ENCODE measurements at regions not wholly inside any gene's neighbourhood (a gene's known extent, or its start where the extent isn't known, plus 50 kb on each side); places are given as distances from the start of the nearest gene placed in this dataset.
"Not testable (repeated sequence)": the region's sequence is repeated elsewhere in the genome, so short reads cannot be mapped to it uniquely, and the experiment has no call there.

- DNase-seq = no peak
Observed at GRCh38 chr9:28378231-28378630, 805.0 kb upstream of the C9orf72 start.

GRCh38 chr9:28379082-28379481 lies 805.8 kb upstream of the C9orf72 start:
- DNase-seq = no peak

GRCh38 chr9:28389411-28389810 lies 816.1 kb upstream of the C9orf72 start:
- DNase-seq = no peak

- DNase-seq = no peak
Observed at GRCh38 chr9:28394774-28395173, 821.5 kb upstream of the C9orf72 start.

DNA sequence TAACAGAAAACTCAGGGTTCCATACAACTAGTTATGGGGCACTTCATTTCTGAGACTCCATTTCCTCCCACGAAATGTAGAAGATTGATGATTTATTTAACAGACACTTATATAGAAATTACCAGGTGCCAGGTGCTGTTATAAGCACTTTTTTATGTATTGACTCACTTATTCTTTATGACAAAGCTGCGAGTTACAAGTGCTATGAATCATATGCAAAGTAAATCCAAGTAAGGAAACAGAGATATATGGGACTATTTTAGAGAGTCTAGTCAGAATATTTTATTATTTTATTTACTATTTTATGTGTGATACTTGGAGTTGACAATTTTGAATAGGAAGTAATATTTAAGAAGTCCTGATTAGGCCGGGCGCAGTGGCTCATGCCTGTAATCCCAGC lies 822.8 kb upstream of the C9orf72 start:
- no peak for DNase-seq

DNA sequence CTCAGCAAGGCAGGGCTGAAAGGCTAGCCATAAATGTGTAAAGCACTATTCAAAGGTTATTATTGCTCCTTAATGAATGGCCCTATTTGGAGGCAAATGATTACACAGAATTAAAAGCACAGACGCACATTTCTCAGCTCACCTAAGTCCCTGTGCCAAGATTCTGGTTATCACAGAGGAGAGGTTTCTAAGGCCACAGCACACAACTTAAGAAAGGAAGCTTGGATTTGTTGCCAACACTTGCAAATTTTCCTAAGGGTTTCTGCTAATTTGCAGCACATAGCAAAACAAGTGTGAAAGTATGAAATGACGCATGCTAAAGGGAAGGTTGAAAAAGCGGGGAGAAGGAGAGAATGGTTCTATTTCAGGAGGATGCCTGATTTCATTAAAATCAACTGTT lies 834.1 kb upstream of the C9orf72 start:
- DNase-seq = no peak

- no peak for DNase-seq
Observed at GRCh38 chr9:28409919-28410318, 836.6 kb upstream of the C9orf72 start.

- DNase-seq = no peak
Observed at GRCh38 chr9:28410411-28410810, 837.1 kb upstream of the C9orf72 start.

DNA sequence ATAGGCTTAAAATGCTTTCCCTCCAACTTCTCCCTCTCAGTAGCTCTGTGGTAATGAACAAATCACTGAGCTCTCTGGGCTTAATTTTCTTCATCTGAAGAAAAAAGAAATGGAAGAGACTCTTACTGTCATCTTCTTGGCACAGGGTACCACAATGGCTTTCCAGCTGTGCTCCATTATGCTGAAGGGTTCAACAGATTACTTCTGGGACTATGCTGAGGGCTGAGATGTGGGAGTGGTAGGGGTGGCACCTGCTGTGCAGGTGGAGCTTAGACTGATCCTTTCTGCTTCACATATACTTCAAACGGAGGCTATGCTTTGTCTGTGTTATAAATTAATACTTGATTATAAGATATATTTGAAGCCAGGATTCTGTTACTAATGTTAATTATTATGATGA lies 840.2 kb upstream of the C9orf72 start:
- no peak for DNase-seq

DNA sequence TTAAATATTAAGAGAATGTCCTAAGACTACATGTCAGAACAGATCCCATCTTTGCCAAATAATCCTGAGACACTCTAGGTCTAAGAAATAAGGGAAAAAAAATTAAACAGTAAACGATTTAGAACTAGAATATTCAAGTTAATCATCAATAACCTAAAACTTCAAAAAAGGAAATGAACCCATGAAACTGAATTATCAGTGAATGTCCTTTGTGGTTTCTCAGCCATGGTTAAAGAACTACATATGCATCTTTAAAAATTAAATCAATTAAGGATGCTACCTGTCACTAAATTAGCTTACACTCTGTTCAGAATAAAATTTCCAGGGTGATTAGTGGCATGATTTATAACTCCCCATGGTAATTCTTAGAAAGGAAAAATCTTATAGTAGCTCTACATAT lies 850.0 kb upstream of the C9orf72 start:
- DNase-seq = no peak

DNA sequence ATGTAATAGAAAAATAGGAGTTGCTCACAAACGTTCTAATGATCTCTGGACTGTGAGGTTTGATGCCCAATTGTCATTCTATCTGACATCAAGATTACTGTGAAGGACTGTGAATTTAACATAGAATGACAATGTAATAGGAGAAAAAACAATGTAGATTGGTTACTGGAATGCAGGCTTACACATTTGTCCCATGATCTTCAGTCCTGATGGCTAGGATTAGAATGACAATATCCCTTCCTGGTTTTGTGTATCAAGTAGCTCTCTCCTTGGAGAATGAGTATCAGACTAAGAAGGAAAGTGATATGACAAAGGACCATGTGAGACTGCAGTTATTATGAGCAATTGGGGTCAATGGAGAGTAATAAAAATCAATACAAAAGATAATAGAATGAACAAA lies 862.2 kb upstream of the C9orf72 start:
- DNase-seq = no peak

DNA sequence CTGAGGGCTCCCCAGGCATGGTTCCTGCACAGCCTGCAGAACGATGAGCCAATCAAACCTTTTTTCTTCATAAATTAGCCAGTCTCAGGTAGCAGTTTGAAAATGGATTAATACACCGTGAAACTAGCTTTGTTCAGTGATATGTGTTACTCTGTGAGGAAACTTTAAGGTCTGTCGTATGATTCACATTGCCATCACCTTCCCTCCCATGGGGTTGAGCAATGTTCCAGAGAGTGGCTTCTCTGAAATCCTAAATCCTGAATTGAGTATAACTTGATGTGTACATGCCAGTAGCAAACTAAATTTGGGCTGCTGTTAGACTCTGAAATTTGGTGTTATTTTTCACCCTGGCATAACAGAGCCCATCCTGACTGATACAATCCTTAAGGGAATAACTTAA lies 866.4 kb upstream of the C9orf72 start:
- DNase-seq = no peak

DNA sequence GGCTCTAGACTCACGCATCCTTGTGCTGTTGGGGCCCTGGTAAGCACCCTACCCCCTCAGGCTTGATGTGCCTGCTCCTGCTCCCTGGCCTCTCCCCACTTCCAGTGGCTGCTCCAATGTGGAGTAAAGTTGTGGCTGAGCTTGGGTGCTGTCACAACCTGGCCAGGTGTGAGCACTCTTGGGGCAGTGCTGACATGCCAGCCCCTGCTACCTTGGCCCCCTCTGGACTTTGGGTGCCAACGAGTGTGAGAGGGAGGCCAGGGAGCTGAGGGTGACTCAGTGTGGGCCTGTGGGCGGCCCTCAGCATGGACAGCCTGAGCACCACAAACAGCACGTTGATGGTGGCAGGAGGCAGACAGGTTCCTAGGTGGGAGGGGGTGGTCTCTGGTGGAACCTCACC lies 870.2 kb upstream of the C9orf72 start:
- DNase-seq = no peak

DNA sequence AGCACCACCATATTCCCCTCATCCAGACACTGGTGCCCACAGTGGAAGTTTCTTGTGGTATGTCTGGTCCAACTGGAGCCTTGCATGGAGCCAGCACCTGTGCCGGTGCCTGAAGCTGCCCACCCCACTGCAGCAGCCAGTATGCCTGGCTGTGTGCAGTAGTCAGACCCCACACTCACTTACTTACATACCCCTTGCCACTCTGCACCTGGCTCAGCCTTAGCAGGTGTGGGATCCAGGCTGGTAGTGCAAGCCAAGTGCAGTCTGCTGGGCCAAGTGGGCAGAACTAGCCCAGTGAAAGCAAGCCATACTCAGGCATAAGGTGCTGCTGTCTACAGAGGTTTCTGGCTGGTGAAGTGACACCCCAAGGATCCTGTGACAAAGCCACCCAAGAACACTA lies 871.4 kb upstream of the C9orf72 start:
- DNase-seq = no peak

DNA sequence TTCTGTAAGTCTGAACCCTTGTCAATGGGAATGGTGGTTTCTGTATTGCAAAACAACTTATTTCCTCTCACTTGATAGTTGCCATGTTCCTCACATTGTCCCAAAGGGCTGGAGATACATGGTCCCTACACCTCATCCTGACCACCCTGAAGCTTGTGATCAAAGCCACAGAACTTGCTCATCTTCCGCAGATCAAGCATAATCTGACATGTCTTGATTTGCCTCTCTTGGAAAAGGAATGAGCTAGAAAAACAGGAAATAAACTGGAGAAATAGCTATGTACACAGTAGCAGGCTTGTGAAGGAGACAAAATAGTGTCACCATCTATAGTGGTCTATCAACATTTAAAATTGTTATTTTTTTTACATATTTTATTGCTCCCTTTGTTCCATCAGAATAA lies 871.9 kb upstream of the C9orf72 start:
- no peak for DNase-seq

- DNase-seq = no peak
Observed at GRCh38 chr9:28453918-28454317, 880.6 kb upstream of the C9orf72 start.

- DNase-seq = no peak
Observed at GRCh38 chr9:28456861-28457260, 883.6 kb upstream of the C9orf72 start.

- no peak for DNase-seq
Observed at GRCh38 chr9:28464481-28465216, 891.4 kb upstream of the C9orf72 start.

DNA sequence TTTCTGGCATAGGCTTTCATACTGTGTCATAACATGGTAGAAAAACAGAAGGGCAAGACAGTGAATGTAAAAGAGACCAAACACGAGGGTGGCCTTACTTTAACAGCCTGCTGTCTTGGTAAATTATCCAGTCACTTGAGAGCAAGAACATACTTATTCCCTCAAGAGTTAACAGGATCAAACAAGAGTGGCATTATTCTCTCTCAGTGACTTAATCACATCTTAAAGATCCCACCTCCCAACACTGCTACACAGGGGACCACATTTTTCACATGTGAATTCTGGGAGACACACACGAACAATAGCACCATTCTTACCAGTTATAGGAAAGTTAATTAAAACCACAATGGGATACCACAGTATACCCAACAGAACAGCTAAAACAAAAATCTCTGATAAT lies 898.0 kb upstream of the C9orf72 start:
- DNase-seq = no peak

GRCh38 chr9:28487561-28487960 lies 914.3 kb upstream of the C9orf72 start:
- no peak for DNase-seq

- DNase-seq = no peak
Observed at GRCh38 chr9:28491121-28491520, 917.8 kb upstream of the C9orf72 start.

DNA sequence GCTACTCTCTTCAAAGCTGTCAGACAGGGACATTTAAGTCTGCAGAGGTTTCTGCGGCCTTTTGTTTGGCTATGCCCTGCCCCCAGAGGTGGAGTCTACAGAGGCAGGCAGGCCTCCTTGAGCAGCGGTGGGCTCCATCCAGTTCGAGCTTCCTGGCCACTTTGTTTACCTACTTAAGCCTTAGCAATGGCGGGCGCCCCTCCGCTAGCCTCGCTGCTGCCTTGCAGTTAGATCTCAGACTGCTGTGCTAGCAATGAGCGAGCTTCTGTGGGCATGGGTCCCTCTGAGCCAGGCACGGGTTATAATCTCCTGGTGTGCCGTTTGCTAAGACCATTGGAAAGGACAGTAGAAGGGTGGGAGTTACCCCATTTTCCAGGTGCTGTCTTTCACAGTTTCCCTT lies 924.9 kb upstream of the C9orf72 start:
- not testable (repeated sequence) for DNase-seq

DNA sequence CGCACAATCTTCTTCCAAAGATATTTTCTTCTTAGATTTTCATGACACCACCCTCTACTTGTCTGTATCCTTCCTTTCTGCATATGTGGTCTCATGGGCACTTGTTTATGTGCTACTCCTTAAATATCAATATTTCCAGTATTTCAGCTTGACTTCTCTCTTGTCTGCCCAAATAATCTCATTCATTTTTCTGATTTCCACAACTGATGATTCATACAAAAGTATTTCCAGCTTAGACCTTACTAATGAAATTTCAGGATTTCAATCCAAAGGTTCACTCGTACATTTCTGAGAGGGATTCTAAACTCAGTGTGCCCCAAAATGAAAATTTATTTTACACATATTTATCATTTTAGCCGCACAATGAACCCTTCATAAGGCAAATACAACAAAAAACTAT lies 928.9 kb upstream of the C9orf72 start:
- no peak for DNase-seq

DNA sequence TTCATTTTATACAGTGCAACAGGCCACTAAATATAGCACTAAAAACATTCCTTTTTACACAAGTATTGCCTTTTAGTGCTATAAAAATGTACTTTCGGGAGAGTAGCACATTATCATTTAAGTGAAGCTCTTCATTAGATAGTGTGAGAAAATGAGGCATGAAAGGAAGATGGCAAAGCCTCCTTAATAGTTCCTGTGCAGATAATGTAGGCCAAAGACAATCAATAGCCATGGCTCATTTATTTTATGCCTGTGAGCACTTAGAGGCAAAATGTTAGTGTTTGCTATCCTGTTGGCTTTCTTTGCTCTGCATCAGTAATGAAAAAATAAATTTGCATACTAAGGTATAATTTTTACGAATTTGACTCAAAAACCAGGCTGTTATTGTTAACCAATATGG lies 929.5 kb upstream of the C9orf72 start:
- no peak for DNase-seq

DNA sequence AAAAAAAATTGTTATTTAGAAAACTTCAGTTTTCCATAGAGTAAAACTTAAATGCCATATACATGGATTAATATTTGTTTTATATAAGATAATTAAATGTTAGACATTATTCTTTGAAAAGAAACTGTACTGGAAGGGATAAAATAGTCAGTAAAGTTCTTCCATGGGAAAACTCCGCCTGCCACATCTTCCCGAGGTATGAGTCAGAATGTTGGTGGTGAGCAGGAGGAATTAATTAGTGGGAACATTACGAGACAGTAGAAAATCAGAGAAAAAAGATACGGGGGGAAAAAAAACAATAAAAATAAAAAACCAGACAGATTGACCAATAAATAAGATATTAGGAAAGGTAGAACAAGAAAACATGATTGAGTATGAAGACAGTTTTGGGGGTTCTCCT lies 930.3 kb upstream of the C9orf72 start:
- DNase-seq = no peak

DNA sequence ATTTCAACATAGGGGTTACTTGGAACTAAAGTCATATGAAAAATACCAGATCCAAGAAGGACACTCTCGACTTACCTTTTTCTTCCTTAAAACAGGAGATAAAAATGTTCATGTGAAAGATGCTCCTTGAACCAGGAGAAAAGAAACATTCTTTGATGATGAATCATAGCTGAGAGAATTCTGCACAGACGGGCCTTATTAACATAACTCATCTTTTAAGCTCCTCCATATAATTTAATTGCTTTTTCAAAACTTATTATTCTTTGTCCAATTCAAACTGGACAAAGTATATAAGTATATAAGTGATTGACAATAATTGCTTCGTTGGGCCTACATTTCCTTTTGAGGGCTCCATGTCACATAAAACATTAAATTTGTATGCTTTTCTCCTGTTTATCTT lies 945.2 kb upstream of the C9orf72 start:
- DNase-seq = no peak
